HepG2 (cell line): ENCODE measurements at regions not wholly inside any gene's neighbourhood (a gene's known extent, or its start where the extent isn't known, plus 50 kb on each side); places are given as distances from the start of the nearest gene placed in this dataset.

ENCODE experiments used
- ATAC-seq: fragments of 200-7000 bp; cut with Tn5 transposase; 3 replicates; pipeline ENCODE4 v1.9.1; 2020; ENCODE audit warnings: mild to moderate bottlenecking, moderate library complexity
- BruUV-seq: library from RNA; stranded (reverse); fragments of 400-500 nt; replicated peaks from 2 replicates; lab custom pipeline; 2021; lab: Mats Ljungman, UMichigan
- CTCF ChIA-PET: fragments of 300-600 bp; formaldehyde crosslinking; extraction: SDS; loops from one replicate; lab custom pipeline; 2021; ENCODE audit warnings: low total read pairs, inconsistent platforms, low intra/inter-chr PET ratio; lab: Yijun Ruan, JAX
- POLR2A ChIA-PET: fragments of 350-600 bp; sonication (Branson Sonifier 250); formaldehyde crosslinking; loops from one replicate; lab custom pipeline; 2020; ENCODE audit warnings: antibody characterized with exemption, inconsistent platforms; lab: Yijun Ruan, JAX
- DNase-seq: peaks from one replicate; pipeline ENCODE4 v3.0.0-alpha.2; 2015; ENCODE audit warnings: low spot score
- FAIRE-seq: peaks from 3 replicates; lab custom pipeline; 2011; peaks lifted over from hg19 to GRCh38; lab: Jason Lieb, UNC
- H2AFZ ChIP-seq: one replicate; pipeline ENCODE4 v1.6.1; 2011; ENCODE audit warnings: low read length, inconsistent platforms
- H3K27ac ChIP-seq: fragments of 300-600 bp; 3 replicates; pipeline ENCODE4 v1.8.0; 2011; ENCODE audit warnings: mixed run types, mild to moderate bottlenecking, mixed read lengths, low read length, inconsistent platforms; ENCODE audit not compliant: insufficient read depth; ENCODE audit errors: extremely low read length
- H3K27me3 ChIP-seq, 2 experiments: fragments of 200-600 bp in 1 of 2; 2 replicates in 1 of 2; 3 replicates in 1 of 2; pipeline versions ENCODE4 v1.6.0 to v1.8.0; 2011; ENCODE audit warnings: low read length in 2 of 2, mild to moderate bottlenecking in 2 of 2, moderate library complexity in 2 of 2, inconsistent platforms in 1 of 2; ENCODE audit not compliant: insufficient read depth in 2 of 2, control insufficient read depth in 1 of 2
- H3K36me3 ChIP-seq, 2 experiments: fragments of 200-600 bp in 1 of 2; replicated peaks in 1 of 2; 2 replicates in 1 of 2; 3 replicates in 1 of 2; pipeline versions ENCODE4 v1.5.1 to v1.8.0; 2011; ENCODE audit warnings: low read length in 2 of 2, inconsistent platforms in 1 of 2; ENCODE audit not compliant: insufficient read depth in 2 of 2, control insufficient read depth in 1 of 2
- H3K4me1 ChIP-seq: 2 replicates; pipeline ENCODE4 v1.5.1; 2012; ENCODE audit warnings: low read length, inconsistent platforms; ENCODE audit not compliant: insufficient read depth
- H3K4me2 ChIP-seq: 2 replicates; pipeline ENCODE4 v1.6.0; 2011; ENCODE audit warnings: low read depth, low read length, inconsistent platforms
- H3K4me3 ChIP-seq, 3 experiments: fragments of 200-600 bp in 1 of 3; sonication (generic), shearing (Covaris generic) in 1 of 3; replicated peaks in 1 of 3; 2 replicates each; pipeline ENCODE4 v1.5.1; 2011 to 2016; ENCODE audit warnings: low read length in 3 of 3, inconsistent platforms in 2 of 3, low read depth in 2 of 3, mild to moderate bottlenecking in 2 of 3, control low read depth in 1 of 3, mixed read lengths in 1 of 3; ENCODE audit not compliant: insufficient read depth in 1 of 3
- H3K79me2 ChIP-seq: one replicate; pipeline ENCODE4 v1.6.1; 2011; ENCODE audit warnings: low read length, inconsistent platforms; ENCODE audit not compliant: insufficient read depth
- H3K9ac ChIP-seq: 2 replicates; pipeline ENCODE4 v1.6.0; 2011; ENCODE audit warnings: mild to moderate bottlenecking, low read depth, low read length, inconsistent platforms; ENCODE audit not compliant: insufficient read depth
- H3K9me3 ChIP-seq: 2 replicates; pipeline ENCODE4 v1.5.1; 2012; ENCODE audit warnings: mild to moderate bottlenecking, low read length
- H4K20me1 ChIP-seq: 2 replicates; pipeline ENCODE4 v1.6.0; 2011; ENCODE audit warnings: inconsistent platforms, mild to moderate bottlenecking, low read length, moderate library complexity; ENCODE audit not compliant: insufficient read depth
- CEBPB ChIP-seq: IDR thresholded peaks from 2 replicates; pipeline ENCODE4 v1.6.1; 2011; ENCODE audit warnings: low read depth, low read length, improper control_type of control experiment, borderline replicate concordance
- TEAD3 ChIP-seq: optimal IDR thresholded peaks from 2 replicates; pipeline ENCODE3; 2016; ENCODE audit warnings: borderline replicate concordance
- ZIK1 ChIP-seq: sonication (generic); formaldehyde crosslinking; IDR thresholded peaks from 2 replicates; pipeline ENCODE4 v1.5.0; 2020; ENCODE audit warnings: mild to moderate bottlenecking, low read depth, missing genetic modification reagents, borderline replicate concordance
- WGBS: methylation state at CpG from one replicate; pipeline ENCODE4 v1.1.6; 2017; ENCODE audit warnings: low lambda C conversion rate; 5-methylcytosine and 5-hydroxymethylcytosine counted together
- in situ Hi-C: cut with HindIII; loops from 2 replicates; pipeline ENCODE4 v1.10.0; 2017; ENCODE audit warnings: low pct_unique_long_range_greater_than_20kb; ENCODE audit not compliant: extremely low pct_ligation_motif_present
- intact Hi-C: fragments of 100-400 bp; cut with micrococcal nuclease; formaldehyde crosslinking; loops from one replicate; pipeline ENCODE4 v1.10.0; 2022; ENCODE audit not compliant: unreplicated experiment

DNA sequence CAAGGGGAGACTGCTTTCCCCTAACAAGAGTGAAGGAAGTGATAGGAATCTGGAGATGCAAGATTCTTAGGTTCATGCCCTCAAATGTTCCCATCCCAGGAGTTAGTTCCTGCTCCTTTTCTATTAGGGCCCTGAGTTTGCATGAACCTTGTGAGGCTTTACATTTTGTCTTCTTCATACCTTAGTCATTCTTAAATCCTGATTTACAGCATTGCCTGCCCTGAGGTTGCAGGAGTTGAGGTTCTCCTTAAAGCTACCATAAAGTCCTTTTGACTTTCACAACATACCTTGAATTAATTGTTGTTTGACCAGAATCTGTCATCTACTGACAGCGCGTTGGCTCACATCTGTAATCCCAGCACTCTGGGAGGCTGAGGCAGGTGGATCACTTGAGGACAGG is 151.5 kb upstream of the ABCA1 start:
- Histone ChIP-seq H2AFZ (no peak overlapping the region), H3K27me3 (no peaks in the 10 kb centered on the region; a peak in 1 of 5 replicates), H4K20me1 (no peaks in the 10 kb centered on the region), H3K27ac (no peak overlapping the region), H3K4me3 (no peak overlapping the region), H3K36me3 (no peaks in the 10 kb centered on the region), H3K4me2 (no peak overlapping the region), H3K9ac (no peak overlapping the region), H3K9me3 (no peaks in the 10 kb centered on the region), H3K79me2 (no peaks in the 10 kb centered on the region), H3K4me1 (peaks cover 18% of the 10 kb centered on the region)
- in situ Hi-C loops (no loop called here), intact Hi-C loops (no loop called here)
- FAIRE-seq (no peak), ATAC-seq (no peak), DNase-seq (no peak)
- 81% methylated on average over 2 of the region's 2 CpGs for WGBS
- ChIA-PET CTCF (no interaction called here), POLR2A (no interaction called here)
- no TSS peak for BruUV-seq
- no peak for TF ChIP-seq CEBPB
- no peak for TF ChIP-seq ZIK1

DNA sequence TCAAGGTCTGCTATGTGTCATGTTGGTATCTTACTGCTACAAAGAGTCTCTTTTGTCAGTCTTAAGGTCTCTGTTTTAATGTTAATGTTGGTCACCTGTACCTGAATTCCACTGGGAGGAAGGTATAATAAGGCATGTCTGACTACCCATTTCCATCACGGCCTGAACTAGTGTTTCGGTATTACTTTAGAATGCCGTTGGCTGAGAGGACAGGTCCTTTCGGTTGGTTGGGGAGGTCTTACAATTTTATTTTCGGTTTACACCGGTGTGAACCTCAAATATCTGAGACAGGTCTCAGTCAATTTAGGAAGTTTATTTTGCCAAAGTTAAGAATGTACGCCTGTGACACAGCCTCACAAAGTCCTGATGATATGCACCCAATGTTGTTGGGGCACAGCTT is 154.9 kb upstream of the ABCA1 start:
- peaks cover 13% of the 10 kb centered on the region for H3K4me1 ChIP-seq
- H3K36me3 ChIP-seq: no peaks in the 10 kb centered on the region
- 44% methylated on average over 7 of the region's 7 CpGs for WGBS
- DNase-seq: no peak
- H3K4me3 ChIP-seq: no peak overlapping the region
- TF ChIP-seq TEAD3 (CRISPR knock-in tag): no peak
- TF ChIP-seq, all 625 proteins: peak for 0
- Histone ChIP-seq H3K79me2 (no peaks in the 10 kb centered on the region), H3K9me3 (no peaks in the 10 kb centered on the region), H3K27me3 (no peaks in the 10 kb centered on the region; a peak in 1 of 5 replicates), H3K27ac (no peak overlapping the region), H4K20me1 (no peaks in the 10 kb centered on the region), H3K4me2 (no peak overlapping the region), H3K9ac (no peak overlapping the region), H2AFZ (no peak overlapping the region)
- ATAC-seq (no peak), FAIRE-seq (no peak)
- intact Hi-C loops (no loop called here), in situ Hi-C loops (no loop called here)
- CTCF ChIA-PET: no interaction called here
- POLR2A ChIA-PET: interaction anchor here (0.6 kb wide), 1 partner anchor 156 kb away, joined by 3 read pairs; no protein-coding TSS in a partner anchor
- no TSS peak for BruUV-seq
